Nephron (organoid): ENCODE measurements at regions not wholly inside any gene's neighbourhood (a gene's known extent, or its start where the extent isn't known, plus 50 kb on each side); places are given as distances from the start of the nearest gene placed in this dataset.

ENCODE experiments used
- H3K27ac Mint-ChIP-seq, 3 experiments: 2 replicates each; pipeline ENCODE4 v1.8.0; 2020; ENCODE audit warnings: mixed read lengths in 3 of 3, mild to moderate bottlenecking in 2 of 3, moderate library complexity in 1 of 3
- H3K27me3 Mint-ChIP-seq: 2 replicates; pipeline ENCODE4 v1.8.0; 2021; ENCODE audit warnings: low read depth, mild to moderate bottlenecking, moderate library complexity, mixed read lengths
- H3K36me3 Mint-ChIP-seq: 2 replicates; pipeline ENCODE4 v1.8.0; 2020; ENCODE audit warnings: low read depth, mixed read lengths
- H3K4me1 Mint-ChIP-seq: 2 replicates; pipeline ENCODE4 v1.8.0; 2020; ENCODE audit warnings: mixed read lengths
- H3K4me3 Mint-ChIP-seq, 3 experiments: 2 replicates each; pipeline ENCODE4 v1.8.0; 2020; ENCODE audit warnings: mild to moderate bottlenecking in 3 of 3, mixed read lengths in 3 of 3, moderate library complexity in 2 of 3
- H3K9me3 Mint-ChIP-seq: 2 replicates; pipeline ENCODE4 v1.8.0; 2020; ENCODE audit warnings: mixed read lengths
- TF ChIP-seq, protein P1 (sequence below), 3 experiments: fragments of 200-600 bp; sonication (generic); IDR thresholded peaks; one replicate each; pipeline ENCODE4 v1.5.0; 2021; ENCODE audit warnings: antibody characterized with exemption in 3 of 3; ENCODE audit not compliant: unreplicated experiment in 3 of 3

DNA sequence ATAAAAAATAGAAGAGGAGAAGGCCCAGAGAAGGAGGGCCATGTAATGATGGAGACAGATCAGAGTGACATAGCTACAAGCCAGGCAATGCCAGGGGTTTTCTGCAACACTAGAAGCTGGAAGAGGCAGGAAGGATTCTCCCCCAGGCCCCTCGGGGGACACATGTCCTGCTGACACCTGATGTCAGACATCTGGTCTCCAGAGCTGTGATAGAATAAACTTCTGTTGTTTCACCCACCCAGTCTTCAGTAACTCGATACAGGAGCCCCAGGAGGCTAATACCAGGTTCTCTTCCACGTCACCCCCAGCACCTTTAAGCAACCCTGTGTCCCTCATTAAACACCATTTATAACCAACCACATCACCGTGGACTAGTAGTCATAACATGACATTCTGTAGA is 94.9 kb downstream of the TMEM130 start:
- Mint-ChIP-seq H3K27ac (no peak overlapping the region), H3K9me3 (no peaks in the 10 kb centered on the region), H3K36me3 (no peaks in the 10 kb centered on the region), H3K27me3 (peaks cover 7% of the 10 kb centered on the region), H3K4me1 (peaks cover 24% of the 10 kb centered on the region), H3K4me3 (no peak overlapping the region)
- TF ChIP-seq, protein P1, sequence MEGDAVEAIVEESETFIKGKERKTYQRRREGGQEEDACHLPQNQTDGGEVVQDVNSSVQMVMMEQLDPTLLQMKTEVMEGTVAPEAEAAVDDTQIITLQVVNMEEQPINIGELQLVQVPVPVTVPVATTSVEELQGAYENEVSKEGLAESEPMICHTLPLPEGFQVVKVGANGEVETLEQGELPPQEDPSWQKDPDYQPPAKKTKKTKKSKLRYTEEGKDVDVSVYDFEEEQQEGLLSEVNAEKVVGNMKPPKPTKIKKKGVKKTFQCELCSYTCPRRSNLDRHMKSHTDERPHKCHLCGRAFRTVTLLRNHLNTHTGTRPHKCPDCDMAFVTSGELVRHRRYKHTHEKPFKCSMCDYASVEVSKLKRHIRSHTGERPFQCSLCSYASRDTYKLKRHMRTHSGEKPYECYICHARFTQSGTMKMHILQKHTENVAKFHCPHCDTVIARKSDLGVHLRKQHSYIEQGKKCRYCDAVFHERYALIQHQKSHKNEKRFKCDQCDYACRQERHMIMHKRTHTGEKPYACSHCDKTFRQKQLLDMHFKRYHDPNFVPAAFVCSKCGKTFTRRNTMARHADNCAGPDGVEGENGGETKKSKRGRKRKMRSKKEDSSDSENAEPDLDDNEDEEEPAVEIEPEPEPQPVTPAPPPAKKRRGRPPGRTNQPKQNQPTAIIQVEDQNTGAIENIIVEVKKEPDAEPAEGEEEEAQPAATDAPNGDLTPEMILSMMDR (IDR thresholded peaks at IDR 0.05; ENCODE audit: unreplicated experiment in 3 of 3) = no peak

DNA sequence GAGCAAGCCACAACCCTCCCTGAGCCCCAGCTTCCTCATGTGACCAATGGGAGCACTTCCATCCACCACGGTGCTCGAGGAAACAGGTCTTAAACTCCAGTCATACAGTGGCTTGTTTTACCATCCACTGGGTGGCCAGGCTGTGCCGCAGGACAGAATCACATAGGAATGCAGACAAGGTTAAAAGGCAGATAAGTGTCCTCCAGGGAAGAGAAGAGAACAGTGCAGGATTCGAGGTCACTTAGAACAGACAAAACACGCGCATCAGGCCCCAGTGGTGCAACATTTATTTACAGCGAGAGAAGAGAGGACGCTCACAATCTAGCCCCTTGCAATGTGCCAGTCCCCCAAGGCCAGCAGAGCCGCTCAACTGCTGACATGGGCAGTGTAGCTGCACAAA is 92.8 kb downstream of the TMEM130 start:
- H3K36me3 Mint-ChIP-seq = no peaks in the 10 kb centered on the region
- no peaks in the 10 kb centered on the region for H3K9me3 Mint-ChIP-seq
- TF ChIP-seq, protein P1 (IDR thresholded peaks at IDR 0.05; ENCODE audit: unreplicated experiment in 3 of 3) = no peak
- peaks cover 11% of the 10 kb centered on the region for H3K4me1 Mint-ChIP-seq
- no peak overlapping the region for H3K27ac Mint-ChIP-seq
- H3K27me3 Mint-ChIP-seq = peaks cover 6% of the 10 kb centered on the region
- no peak overlapping the region for H3K4me3 Mint-ChIP-seq

DNA sequence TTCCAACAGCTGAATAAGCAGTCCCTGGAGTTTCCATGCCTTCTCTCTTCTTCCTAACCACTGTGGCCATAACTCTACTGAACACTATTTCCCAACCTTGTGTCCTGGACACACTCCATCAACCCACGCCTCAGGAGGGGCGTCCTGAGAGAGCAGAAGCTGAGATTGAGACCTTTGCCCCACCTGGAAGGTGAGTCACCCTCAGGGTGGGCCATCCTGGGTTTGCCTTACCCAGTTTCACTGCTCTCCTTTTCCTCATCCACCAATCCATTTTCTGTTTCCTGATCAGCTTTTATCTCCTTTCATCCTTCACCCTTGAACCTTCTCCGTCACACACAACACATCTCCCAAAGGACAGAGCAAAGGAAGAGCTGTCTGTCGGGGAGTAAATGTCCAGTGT is 91.4 kb downstream of the TMEM130 start:
- peaks cover 3% of the 10 kb centered on the region for H3K27me3 Mint-ChIP-seq
- H3K4me1 Mint-ChIP-seq = peaks cover 7% of the 10 kb centered on the region
- TF ChIP-seq, protein P1 (IDR thresholded peaks at IDR 0.05; ENCODE audit: unreplicated experiment in 3 of 3) = no peak
- no peaks in the 10 kb centered on the region for H3K36me3 Mint-ChIP-seq
- H3K4me3 Mint-ChIP-seq = no peak overlapping the region
- no peak overlapping the region for H3K27ac Mint-ChIP-seq
- no peaks in the 10 kb centered on the region for H3K9me3 Mint-ChIP-seq

DNA sequence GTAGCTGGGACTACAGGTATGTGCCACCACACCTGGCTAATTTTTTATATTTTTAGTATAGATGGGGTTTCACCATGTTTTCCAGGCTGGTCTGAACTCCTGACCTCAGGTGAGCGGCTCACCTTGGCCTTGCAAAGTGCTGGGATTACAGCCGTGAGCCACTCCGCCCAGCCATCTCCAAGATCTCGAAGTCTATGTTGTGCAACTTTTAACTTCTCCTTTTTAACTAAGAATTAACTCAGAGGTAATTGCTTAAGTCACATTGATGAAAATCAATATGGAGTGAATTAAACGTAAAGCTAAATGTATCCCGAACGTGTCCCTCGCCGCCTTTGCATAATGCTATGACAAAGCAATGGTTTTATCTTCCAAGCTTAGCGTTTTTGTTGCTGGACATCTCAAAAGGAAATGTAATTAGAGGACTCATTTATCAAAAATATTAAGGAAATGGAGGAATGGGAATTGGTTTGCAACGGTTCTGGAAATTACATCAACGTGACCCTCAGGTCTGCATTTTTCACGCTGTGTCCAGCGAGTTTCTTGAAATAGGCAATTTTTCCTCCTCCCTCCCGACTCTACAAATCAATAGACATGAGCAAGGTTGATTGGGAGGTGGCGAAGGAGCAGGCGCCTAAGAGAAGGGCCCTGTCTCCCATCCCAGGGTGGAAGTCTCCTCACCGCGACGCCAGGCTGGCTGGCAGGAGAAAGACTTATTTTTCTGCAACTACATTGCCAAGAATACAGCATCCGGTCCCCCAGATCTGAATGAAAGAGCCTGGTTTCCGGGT is 89.8 kb downstream of the TMEM130 start:
- no peak overlapping the region for H3K27ac Mint-ChIP-seq
- no peak overlapping the region for H3K4me3 Mint-ChIP-seq
- H3K9me3 Mint-ChIP-seq = no peaks in the 10 kb centered on the region
- H3K36me3 Mint-ChIP-seq = no peaks in the 10 kb centered on the region
- peaks cover 4% of the 10 kb centered on the region for H3K4me1 Mint-ChIP-seq
- TF ChIP-seq, protein P1 (IDR thresholded peaks at IDR 0.05; ENCODE audit: unreplicated experiment in 3 of 3) = no peak
- peaks cover 3% of the 10 kb centered on the region for H3K27me3 Mint-ChIP-seq

DNA sequence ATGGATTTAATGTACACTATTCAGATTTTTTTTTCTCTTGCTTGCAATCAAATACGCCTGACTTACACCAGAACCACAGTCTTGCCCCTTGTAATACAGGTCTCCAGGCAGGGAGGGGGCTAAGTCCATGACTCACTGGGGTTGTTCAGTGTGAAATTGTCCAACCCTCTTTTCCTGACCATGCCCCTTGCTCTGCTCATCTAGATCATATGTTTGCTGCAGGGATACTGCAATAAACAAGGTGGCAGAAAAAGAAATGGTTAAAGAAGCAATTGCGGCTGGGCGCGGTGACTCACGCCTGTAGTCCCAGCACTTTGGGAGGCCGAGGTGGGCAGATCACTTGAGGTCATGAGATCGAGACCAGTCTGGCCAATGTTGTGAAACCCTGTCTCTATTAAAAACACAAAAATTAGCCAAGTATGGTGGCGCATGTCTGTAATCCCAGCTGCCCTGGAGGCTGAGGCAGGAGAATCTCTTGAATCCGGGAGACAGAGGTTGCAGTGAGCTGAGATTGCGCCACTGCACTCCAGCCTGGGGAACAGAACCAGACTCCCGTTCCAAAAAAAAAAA is 85.5 kb downstream of the TMEM130 start:
- peaks cover 6% of the 10 kb centered on the region for H3K4me1 Mint-ChIP-seq
- peaks cover 13% of the 10 kb centered on the region for H3K27me3 Mint-ChIP-seq
- no peaks in the 10 kb centered on the region for H3K36me3 Mint-ChIP-seq
- H3K4me3 Mint-ChIP-seq = no peak overlapping the region
- no peaks in the 10 kb centered on the region for H3K9me3 Mint-ChIP-seq
- TF ChIP-seq, protein P1 (IDR thresholded peaks at IDR 0.05; ENCODE audit: unreplicated experiment in 3 of 3) = no peak
- no peak overlapping the region for H3K27ac Mint-ChIP-seq
